ENCODE measurements at regions not wholly inside any gene's neighbourhood (a gene's known extent, or its start where the extent isn't known, plus 50 kb on each side); places are given as distances from the start of the nearest gene placed in this dataset.
"Not testable (repeated sequence)": the region's sequence is repeated elsewhere in the genome, so short reads cannot be mapped to it uniquely, and the experiment has no call there.

DNA sequence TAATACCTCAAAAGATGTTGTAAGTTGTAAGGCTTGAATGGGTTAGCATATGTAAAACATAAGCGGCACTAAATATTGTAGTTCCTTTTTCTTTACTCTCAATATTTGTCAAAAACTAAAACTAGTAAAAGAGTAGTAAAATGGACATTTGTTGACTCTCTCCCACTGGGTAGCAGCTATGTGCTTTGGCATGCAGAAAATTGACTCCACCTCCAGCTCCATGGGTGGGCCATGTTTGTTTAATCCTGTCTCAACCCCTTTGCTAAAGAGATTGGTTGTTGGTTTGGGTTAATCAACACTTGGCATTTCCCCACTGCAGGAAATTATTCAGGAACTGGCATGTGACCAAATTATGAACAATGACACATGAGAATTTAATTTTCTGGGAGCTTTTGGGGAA is 114.8 kb downstream of the EOMES start:
- no peaks in the 10 kb centered on the region for H3K36me3 ChIP-seq (ENCODE audit: control insufficient read depth in 1 of 2, insufficient read depth in 2 of 2, low read length in 2 of 2)
- no peaks in the 10 kb centered on the region for H3K27me3 ChIP-seq (ENCODE audit: low read depth, low read length)
- peaks cover 0 to 3% of the 10 kb centered on the region in 2 donors for H3K4me1 ChIP-seq (ENCODE audit: control insufficient read depth in 1 of 2, insufficient read depth in 2 of 2, low read length in 2 of 2)
- H3K27ac ChIP-seq (ENCODE audit: low read length) = no peak overlapping the region
- no peaks in the 10 kb centered on the region for H3K9me3 ChIP-seq (ENCODE audit: control insufficient read depth in 1 of 2, low read length in 2 of 2)
- no peak overlapping the region for H3K4me3 ChIP-seq (ENCODE audit: low read depth in 1 of 2, low read length in 2 of 2)

- Histone ChIP-seq H3K4me3 (ENCODE audit: low read depth in 1 of 2, low read length in 2 of 2) (no peak overlapping the region), H3K9me3 (ENCODE audit: control insufficient read depth in 1 of 2, low read length in 2 of 2) (no peaks in the 10 kb centered on the region), H3K27me3 (ENCODE audit: low read depth, low read length) (no peaks in the 10 kb centered on the region), H3K4me1 (ENCODE audit: control insufficient read depth in 1 of 2, insufficient read depth in 2 of 2, low read length in 2 of 2) (peaks cover 0 to 3% of the 10 kb centered on the region in 2 donors), H3K27ac (ENCODE audit: low read length) (no peak overlapping the region), H3K36me3 (ENCODE audit: control insufficient read depth in 1 of 2, insufficient read depth in 2 of 2, low read length in 2 of 2) (no peaks in the 10 kb centered on the region)
Observed at GRCh38 chr3:27606537-27606936, 115.6 kb downstream of the EOMES start.

GRCh38 chr3:27601311-27601710 is 117.1 kb upstream of the SLC4A7 start:
- not testable (repeated sequence) for H3K27me3 ChIP-seq (ENCODE audit: low read depth, low read length); H3K27ac ChIP-seq (ENCODE audit: low read length); H3K9me3 ChIP-seq (ENCODE audit: control insufficient read depth in 1 of 2, low read length in 2 of 2); H3K4me1 ChIP-seq (ENCODE audit: control insufficient read depth in 1 of 2, insufficient read depth in 2 of 2, low read length in 2 of 2); H3K4me3 ChIP-seq (ENCODE audit: low read depth in 1 of 2, low read length in 2 of 2); H3K36me3 ChIP-seq (ENCODE audit: control insufficient read depth in 1 of 2, insufficient read depth in 2 of 2, low read length in 2 of 2)

GRCh38 chr3:27599741-27600140 is 115.6 kb upstream of the SLC4A7 start:
- not testable (repeated sequence) for H3K27me3 ChIP-seq (ENCODE audit: low read depth, low read length); H3K4me3 ChIP-seq (ENCODE audit: low read depth in 1 of 2, low read length in 2 of 2); H3K36me3 ChIP-seq (ENCODE audit: control insufficient read depth in 1 of 2, insufficient read depth in 2 of 2, low read length in 2 of 2); H3K9me3 ChIP-seq (ENCODE audit: control insufficient read depth in 1 of 2, low read length in 2 of 2); H3K27ac ChIP-seq (ENCODE audit: low read length); H3K4me1 ChIP-seq (ENCODE audit: control insufficient read depth in 1 of 2, insufficient read depth in 2 of 2, low read length in 2 of 2)

- no peaks in the 10 kb centered on the region for H3K36me3 ChIP-seq (ENCODE audit: control insufficient read depth in 1 of 2, insufficient read depth in 2 of 2, low read length in 2 of 2)
- no peaks in the 10 kb centered on the region for H3K27me3 ChIP-seq (ENCODE audit: low read depth, low read length)
- no peak overlapping the region for H3K4me3 ChIP-seq (ENCODE audit: low read depth in 1 of 2, low read length in 2 of 2)
- H3K27ac ChIP-seq (ENCODE audit: low read length) = no peak overlapping the region
- H3K9me3 ChIP-seq (ENCODE audit: control insufficient read depth in 1 of 2, low read length in 2 of 2) = no peaks in the 10 kb centered on the region
- peaks cover 8 to 10% of the 10 kb centered on the region in 2 donors for H3K4me1 ChIP-seq (ENCODE audit: control insufficient read depth in 1 of 2, insufficient read depth in 2 of 2, low read length in 2 of 2)
Observed at GRCh38 chr3:27596921-27597320, 112.7 kb upstream of the SLC4A7 start.

GRCh38 chr3:27596334-27596841 is 112.2 kb upstream of the SLC4A7 start:
- H3K4me3 ChIP-seq (ENCODE audit: low read depth in 1 of 2, low read length in 2 of 2) = no peak overlapping the region
- no peaks in the 10 kb centered on the region for H3K36me3 ChIP-seq (ENCODE audit: control insufficient read depth in 1 of 2, insufficient read depth in 2 of 2, low read length in 2 of 2)
- H3K27ac ChIP-seq (ENCODE audit: low read length) = no peak overlapping the region
- peaks cover 8 to 16% of the 10 kb centered on the region in 2 donors for H3K4me1 ChIP-seq (ENCODE audit: control insufficient read depth in 1 of 2, insufficient read depth in 2 of 2, low read length in 2 of 2)
- no peaks in the 10 kb centered on the region for H3K27me3 ChIP-seq (ENCODE audit: low read depth, low read length)
- no peaks in the 10 kb centered on the region for H3K9me3 ChIP-seq (ENCODE audit: control insufficient read depth in 1 of 2, low read length in 2 of 2)

- no peaks in the 10 kb centered on the region for H3K36me3 ChIP-seq (ENCODE audit: control insufficient read depth in 1 of 2, insufficient read depth in 2 of 2, low read length in 2 of 2)
- no peak overlapping the region for H3K4me3 ChIP-seq (ENCODE audit: low read depth in 1 of 2, low read length in 2 of 2)
- H3K4me1 ChIP-seq (ENCODE audit: control insufficient read depth in 1 of 2, insufficient read depth in 2 of 2, low read length in 2 of 2) = peaks cover 16 to 30% of the 10 kb centered on the region in 2 donors
- H3K9me3 ChIP-seq (ENCODE audit: control insufficient read depth in 1 of 2, low read length in 2 of 2) = no peaks in the 10 kb centered on the region
- H3K27me3 ChIP-seq (ENCODE audit: low read depth, low read length) = no peaks in the 10 kb centered on the region
- no peak overlapping the region for H3K27ac ChIP-seq (ENCODE audit: low read length)
Observed at GRCh38 chr3:27594096-27594690, 110.0 kb upstream of the SLC4A7 start.

- Histone ChIP-seq H3K36me3 (ENCODE audit: control insufficient read depth in 1 of 2, insufficient read depth in 2 of 2, low read length in 2 of 2) (no peaks in the 10 kb centered on the region), H3K27me3 (ENCODE audit: low read depth, low read length) (no peaks in the 10 kb centered on the region), H3K4me1 (ENCODE audit: control insufficient read depth in 1 of 2, insufficient read depth in 2 of 2, low read length in 2 of 2) (peaks cover 16 to 30% of the 10 kb centered on the region in 2 donors), H3K27ac (ENCODE audit: low read length) (no peak overlapping the region), H3K4me3 (ENCODE audit: low read depth in 1 of 2, low read length in 2 of 2) (no peak overlapping the region), H3K9me3 (ENCODE audit: control insufficient read depth in 1 of 2, low read length in 2 of 2) (no peaks in the 10 kb centered on the region)
Observed at GRCh38 chr3:27593173-27593572, 109.0 kb upstream of the SLC4A7 start.

GRCh38 chr3:27591312-27592210 is 107.4 kb upstream of the SLC4A7 start:
- no peaks in the 10 kb centered on the region for H3K36me3 ChIP-seq (ENCODE audit: control insufficient read depth in 1 of 2, insufficient read depth in 2 of 2, low read length in 2 of 2)
- H3K9me3 ChIP-seq (ENCODE audit: control insufficient read depth in 1 of 2, low read length in 2 of 2) = no peaks in the 10 kb centered on the region
- peak overlapping the region; percentile 1 to 16 for H3K4me3 ChIP-seq (ENCODE audit: low read depth in 1 of 2, low read length in 2 of 2)
- H3K4me1 ChIP-seq (ENCODE audit: control insufficient read depth in 1 of 2, insufficient read depth in 2 of 2, low read length in 2 of 2) = peaks cover 14 to 25% of the 10 kb centered on the region in 2 donors
- peak overlapping the region; percentile 28 for H3K27ac ChIP-seq (ENCODE audit: low read length)
- no peaks in the 10 kb centered on the region for H3K27me3 ChIP-seq (ENCODE audit: low read depth, low read length)

DNA sequence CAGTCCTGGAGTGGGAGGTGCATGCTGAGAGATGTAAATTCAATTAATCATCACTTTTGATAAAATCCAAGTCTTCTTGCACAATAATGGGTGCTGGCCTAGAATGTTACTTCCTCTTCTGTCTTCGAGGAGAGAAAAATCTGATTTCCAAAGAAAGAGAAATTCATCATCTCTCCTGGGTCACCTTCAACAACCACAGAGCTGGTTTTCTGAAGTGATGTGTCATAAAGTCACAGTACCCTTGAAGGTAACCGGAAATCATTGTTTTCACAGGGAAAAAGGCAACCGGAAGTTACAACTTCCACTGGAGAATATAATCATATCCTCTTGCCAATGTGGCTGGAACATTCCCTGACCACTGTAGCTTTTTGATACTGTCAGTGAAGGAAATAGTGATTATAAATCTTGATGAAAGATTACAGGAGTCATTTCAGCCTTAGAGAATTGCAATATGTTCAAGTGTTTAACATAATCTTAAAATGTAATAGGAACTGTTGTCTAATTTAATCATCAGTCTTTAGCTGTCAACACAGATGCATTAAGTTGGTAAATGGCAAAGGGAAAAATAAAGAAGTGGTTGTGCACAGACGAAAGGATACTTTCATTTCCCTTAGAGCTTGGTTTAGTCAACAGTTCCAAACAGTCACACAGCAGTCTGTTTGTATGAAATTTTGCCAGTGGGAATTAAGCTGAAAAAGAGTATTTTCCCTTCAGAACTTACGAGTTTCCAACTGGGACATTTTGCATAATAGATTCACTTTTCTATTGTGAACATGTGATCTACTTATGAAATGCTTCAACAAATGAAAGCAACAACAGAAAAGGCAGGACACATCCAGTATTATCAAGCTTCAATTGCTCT is 106.5 kb upstream of the SLC4A7 start:
- Histone ChIP-seq H3K27ac (ENCODE audit: low read length) (peak overlapping the region; percentile 28), H3K27me3 (ENCODE audit: low read depth, low read length) (no peaks in the 10 kb centered on the region), H3K36me3 (ENCODE audit: control insufficient read depth in 1 of 2, insufficient read depth in 2 of 2, low read length in 2 of 2) (no peaks in the 10 kb centered on the region), H3K4me1 (ENCODE audit: control insufficient read depth in 1 of 2, insufficient read depth in 2 of 2, low read length in 2 of 2) (peaks cover 8 to 20% of the 10 kb centered on the region in 2 donors), H3K4me3 (ENCODE audit: low read depth in 1 of 2, low read length in 2 of 2) (peak overlapping the region; percentile 1 to 16), H3K9me3 (ENCODE audit: control insufficient read depth in 1 of 2, low read length in 2 of 2) (no peaks in the 10 kb centered on the region)

DNA sequence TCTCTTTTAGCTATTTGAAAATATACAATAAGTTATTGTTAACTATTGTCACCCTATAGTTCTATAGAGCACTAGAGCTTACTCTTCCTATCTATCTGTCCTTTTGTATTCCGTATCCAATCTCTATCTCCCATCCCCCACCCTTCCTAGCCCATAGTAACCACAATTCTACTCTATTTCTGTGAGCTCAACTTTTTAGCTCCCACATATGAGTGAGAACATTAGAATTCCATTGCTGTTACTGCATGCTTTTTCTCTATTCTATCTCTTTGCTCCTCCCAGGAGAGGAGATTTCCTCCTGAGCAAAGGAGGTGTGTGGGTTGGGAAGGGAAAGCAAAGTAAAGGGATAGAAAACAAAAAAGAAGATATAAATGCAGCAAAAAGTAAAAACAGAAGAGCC is 105.6 kb upstream of the SLC4A7 start:
- Histone ChIP-seq H3K27me3 (ENCODE audit: low read depth, low read length) (no peaks in the 10 kb centered on the region), H3K27ac (ENCODE audit: low read length) (peak overlapping the region; percentile 28), H3K36me3 (ENCODE audit: control insufficient read depth in 1 of 2, insufficient read depth in 2 of 2, low read length in 2 of 2) (no peaks in the 10 kb centered on the region), H3K9me3 (ENCODE audit: control insufficient read depth in 1 of 2, low read length in 2 of 2) (no peaks in the 10 kb centered on the region), H3K4me1 (ENCODE audit: control insufficient read depth in 1 of 2, insufficient read depth in 2 of 2, low read length in 2 of 2) (peaks cover 8 to 20% of the 10 kb centered on the region in 2 donors), H3K4me3 (ENCODE audit: low read depth in 1 of 2, low read length in 2 of 2) (peak overlapping the region in 1 of 2 donors; percentile 1)

All from muscle layer of duodenum (tissue), 2 donors.